ENCODE measurements at regions not wholly inside any gene's neighbourhood (a gene's known extent, or its start where the extent isn't known, plus 50 kb on each side); places are given as distances from the start of the nearest gene placed in this dataset.
A peak's percentile ranks its signal among the peaks of the same experiment; 100 is the strongest.
"Not testable (repeated sequence)": the region's sequence is repeated elsewhere in the genome, so short reads cannot be mapped to it uniquely, and the experiment has no call there.

- H3K27ac Mint-ChIP-seq; H3K27ac ChIP-seq (ENCODE audit: low read length): not testable (repeated sequence)
Measured at GRCh38 chr14:105647426-105647783, 121.0 kb downstream of the TMEM121 start.

GRCh38 chr14:105647784-105648608 lies 121.6 kb downstream of the TMEM121 start:
- H3K27ac Mint-ChIP-seq: no peak overlapping the region
- H3K36me3 ChIP-seq (ENCODE audit: control insufficient read depth, insufficient read depth, low read length): no peaks in the 10 kb centered on the region
- TF ChIP-seq, protein P1, sequence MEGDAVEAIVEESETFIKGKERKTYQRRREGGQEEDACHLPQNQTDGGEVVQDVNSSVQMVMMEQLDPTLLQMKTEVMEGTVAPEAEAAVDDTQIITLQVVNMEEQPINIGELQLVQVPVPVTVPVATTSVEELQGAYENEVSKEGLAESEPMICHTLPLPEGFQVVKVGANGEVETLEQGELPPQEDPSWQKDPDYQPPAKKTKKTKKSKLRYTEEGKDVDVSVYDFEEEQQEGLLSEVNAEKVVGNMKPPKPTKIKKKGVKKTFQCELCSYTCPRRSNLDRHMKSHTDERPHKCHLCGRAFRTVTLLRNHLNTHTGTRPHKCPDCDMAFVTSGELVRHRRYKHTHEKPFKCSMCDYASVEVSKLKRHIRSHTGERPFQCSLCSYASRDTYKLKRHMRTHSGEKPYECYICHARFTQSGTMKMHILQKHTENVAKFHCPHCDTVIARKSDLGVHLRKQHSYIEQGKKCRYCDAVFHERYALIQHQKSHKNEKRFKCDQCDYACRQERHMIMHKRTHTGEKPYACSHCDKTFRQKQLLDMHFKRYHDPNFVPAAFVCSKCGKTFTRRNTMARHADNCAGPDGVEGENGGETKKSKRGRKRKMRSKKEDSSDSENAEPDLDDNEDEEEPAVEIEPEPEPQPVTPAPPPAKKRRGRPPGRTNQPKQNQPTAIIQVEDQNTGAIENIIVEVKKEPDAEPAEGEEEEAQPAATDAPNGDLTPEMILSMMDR (IDR thresholded peaks at IDR 0.05): no peak
- no peaks in the 10 kb centered on the region for H3K9me3 ChIP-seq (ENCODE audit: control insufficient read depth, insufficient read depth, low read length)
- peak overlapping the region; percentile 35 for H3K27ac ChIP-seq (ENCODE audit: low read length)
- WGBS (ENCODE audit: insufficient coverage): 62% methylated on average over 30 of the region's 30 CpGs
- H3K4me3 Mint-ChIP-seq: no peak overlapping the region
- no peaks in the 10 kb centered on the region for H3K27me3 ChIP-seq (ENCODE audit: control insufficient read depth, insufficient read depth, low read length)
- peaks cover 0 to 2% of the 10 kb centered on the region in 2 donors for H3K27me3 Mint-ChIP-seq (ENCODE audit: low read depth in 2 of 2)
- H3K4me3 ChIP-seq (ENCODE audit: low read length): peak overlapping the region; percentile 37
- H3K36me3 Mint-ChIP-seq: no peaks in the 10 kb centered on the region
- peaks cover 5% of the 10 kb centered on the region for H3K4me1 ChIP-seq (ENCODE audit: control insufficient read depth, insufficient read depth, low read length)
- peaks cover 0 to 16% of the 10 kb centered on the region in 2 donors for H3K4me1 Mint-ChIP-seq
- ATAC-seq: no peak
- no peaks in the 10 kb centered on the region for H3K9me3 Mint-ChIP-seq
- intact Hi-C loops (cut with micrococcal nuclease): no loop called here
- no peak for DNase-seq

More at GRCh38 chr14:105647426-105647783, 121.0 kb downstream of the TMEM121 start:
- peak overlapping the region; percentile 37 for H3K4me3 ChIP-seq (ENCODE audit: low read length)
- H3K4me1 ChIP-seq (ENCODE audit: control insufficient read depth, insufficient read depth, low read length); intact Hi-C loops (cut with micrococcal nuclease); H3K4me3 Mint-ChIP-seq; H3K9me3 ChIP-seq (ENCODE audit: control insufficient read depth, insufficient read depth, low read length); H3K36me3 ChIP-seq (ENCODE audit: control insufficient read depth, insufficient read depth, low read length); H3K27me3 ChIP-seq (ENCODE audit: control insufficient read depth, insufficient read depth, low read length); ATAC-seq; H3K36me3 Mint-ChIP-seq; DNase-seq; H3K27me3 Mint-ChIP-seq (ENCODE audit: low read depth in 2 of 2); H3K9me3 Mint-ChIP-seq: not testable (repeated sequence)
- 79% methylated on average over 7 of the region's 7 CpGs for WGBS (ENCODE audit: insufficient coverage)
- H3K4me1 Mint-ChIP-seq: peaks cover 0 to 16% of the 10 kb centered on the region in 2 donors

DNA sequence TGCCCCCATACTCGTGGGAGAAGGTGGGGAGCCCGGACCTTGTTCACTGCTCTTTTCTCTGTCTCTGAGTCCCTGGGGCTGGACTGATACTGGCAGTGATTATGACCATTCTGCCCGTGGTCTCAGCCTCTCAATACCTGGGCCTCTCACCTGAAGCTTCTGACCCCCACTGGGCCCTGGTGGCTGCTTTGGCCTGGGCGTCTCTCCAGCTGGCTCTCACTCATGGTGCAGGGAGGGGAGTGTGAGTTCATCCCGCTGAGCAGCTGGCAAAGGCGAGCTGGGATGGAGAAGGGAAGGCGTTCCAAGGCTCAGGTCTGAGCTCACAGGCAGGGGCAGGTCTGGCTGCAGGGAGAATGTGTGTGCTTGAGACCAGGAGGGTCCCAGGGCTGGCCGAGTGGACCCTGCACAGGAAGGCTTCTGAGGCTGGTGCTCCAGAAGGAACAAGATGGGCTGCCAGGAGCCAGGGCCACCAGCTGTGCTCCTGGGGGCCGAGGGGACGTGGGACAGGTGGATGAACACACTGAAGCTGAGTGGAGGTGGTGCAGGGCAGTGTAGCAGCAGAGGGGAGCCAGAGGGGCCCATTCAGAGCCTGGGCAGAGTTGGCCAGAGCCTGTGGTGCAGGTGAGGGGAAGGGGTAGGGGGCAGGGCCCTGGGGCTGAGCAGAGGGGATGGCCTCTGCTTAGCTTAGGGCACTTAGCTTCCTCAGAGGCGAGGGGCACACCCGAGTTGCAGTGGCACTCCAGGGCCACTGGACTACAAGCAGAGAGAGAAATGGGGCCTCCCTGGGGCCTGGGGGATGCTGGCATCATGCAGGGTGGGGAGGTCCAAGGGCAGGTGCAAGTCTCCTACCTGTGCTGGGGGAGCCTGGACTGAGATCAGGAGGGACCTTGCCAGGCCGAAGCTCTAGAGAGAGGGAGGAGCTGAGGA lies 122.5 kb downstream of the TMEM121 start:
- H3K36me3 Mint-ChIP-seq; H3K4me1 ChIP-seq (ENCODE audit: control insufficient read depth, insufficient read depth, low read length); intact Hi-C loops (cut with micrococcal nuclease); H3K27me3 ChIP-seq (ENCODE audit: control insufficient read depth, insufficient read depth, low read length); DNase-seq; H3K9me3 ChIP-seq (ENCODE audit: control insufficient read depth, insufficient read depth, low read length); H3K27me3 Mint-ChIP-seq (ENCODE audit: low read depth in 2 of 2); H3K36me3 ChIP-seq (ENCODE audit: control insufficient read depth, insufficient read depth, low read length); ATAC-seq; H3K9me3 Mint-ChIP-seq; H3K4me3 Mint-ChIP-seq; H3K27ac ChIP-seq (ENCODE audit: low read length); H3K27ac Mint-ChIP-seq: not testable (repeated sequence)
- 70% methylated on average over 10 of the region's 13 CpGs for WGBS (ENCODE audit: insufficient coverage)
- H3K4me3 ChIP-seq (ENCODE audit: low read length): peak overlapping the region; percentile 37
- peaks cover 0 to 16% of the 10 kb centered on the region in 2 donors for H3K4me1 Mint-ChIP-seq

DNA sequence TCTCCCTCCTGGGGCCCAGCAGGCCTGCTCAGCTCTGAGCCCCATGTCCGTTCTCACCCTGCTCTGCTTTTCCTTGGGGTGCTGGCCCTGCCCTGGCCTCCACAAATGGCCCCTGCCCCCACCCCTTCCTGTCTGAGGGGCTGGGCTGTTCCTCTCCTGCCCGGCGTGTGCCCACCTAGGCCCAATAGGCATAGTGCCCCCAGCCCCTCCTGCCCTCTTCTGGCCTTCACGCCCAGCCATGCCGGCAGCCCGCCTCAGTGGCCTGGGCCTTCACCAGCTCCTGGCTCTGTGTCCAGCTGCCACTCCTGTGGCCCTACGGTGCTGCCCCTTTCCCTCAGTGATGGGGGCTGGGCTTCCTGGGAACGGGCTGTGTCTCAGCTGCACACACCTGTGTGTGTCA lies 125.9 kb downstream of the TMEM121 start:
- H3K4me3 ChIP-seq (ENCODE audit: low read length); DNase-seq; H3K27me3 Mint-ChIP-seq (ENCODE audit: low read depth in 2 of 2); H3K4me1 ChIP-seq (ENCODE audit: control insufficient read depth, insufficient read depth, low read length); H3K9me3 Mint-ChIP-seq; intact Hi-C loops (cut with micrococcal nuclease); H3K36me3 Mint-ChIP-seq; H3K36me3 ChIP-seq (ENCODE audit: control insufficient read depth, insufficient read depth, low read length); ATAC-seq; H3K4me3 Mint-ChIP-seq; H3K27me3 ChIP-seq (ENCODE audit: control insufficient read depth, insufficient read depth, low read length); H3K9me3 ChIP-seq (ENCODE audit: control insufficient read depth, insufficient read depth, low read length); H3K27ac Mint-ChIP-seq; H3K27ac ChIP-seq (ENCODE audit: low read length): not testable (repeated sequence)
- WGBS (ENCODE audit: insufficient coverage): 94% methylated on average over 7 of the region's 8 CpGs
- peaks cover 0 to 16% of the 10 kb centered on the region in 2 donors for H3K4me1 Mint-ChIP-seq

DNA sequence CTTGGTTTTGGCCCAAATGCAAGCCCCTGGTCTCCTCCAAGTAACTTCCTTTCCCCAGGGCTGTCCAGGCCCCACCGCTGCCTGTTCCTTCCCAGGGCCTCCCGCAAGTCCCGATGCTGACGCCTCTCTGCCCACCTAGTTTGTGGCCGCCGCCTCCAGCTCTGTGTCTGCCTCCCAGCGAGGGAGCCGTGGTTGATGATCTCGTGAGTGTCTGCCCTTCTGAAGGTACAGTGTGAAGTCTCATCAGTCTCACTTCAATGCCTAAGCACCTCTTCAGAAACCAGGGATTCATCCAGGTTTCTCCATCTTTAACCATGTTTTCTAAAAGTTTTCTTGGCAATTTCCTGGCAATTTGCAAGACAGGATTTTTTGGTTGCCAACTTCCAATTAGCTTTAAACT lies 127.5 kb downstream of the TMEM121 start:
- H3K27me3 Mint-ChIP-seq (ENCODE audit: low read depth in 2 of 2); ATAC-seq; H3K36me3 Mint-ChIP-seq; H3K9me3 ChIP-seq (ENCODE audit: control insufficient read depth, insufficient read depth, low read length); H3K27me3 ChIP-seq (ENCODE audit: control insufficient read depth, insufficient read depth, low read length); H3K36me3 ChIP-seq (ENCODE audit: control insufficient read depth, insufficient read depth, low read length); H3K4me1 Mint-ChIP-seq; H3K4me1 ChIP-seq (ENCODE audit: control insufficient read depth, insufficient read depth, low read length); H3K27ac ChIP-seq (ENCODE audit: low read length); H3K4me3 Mint-ChIP-seq; H3K4me3 ChIP-seq (ENCODE audit: low read length); H3K27ac Mint-ChIP-seq; H3K9me3 Mint-ChIP-seq; intact Hi-C loops (cut with micrococcal nuclease); DNase-seq: not testable (repeated sequence)
- 79% methylated on average over 5 of the region's 9 CpGs for WGBS (ENCODE audit: insufficient coverage)

GRCh38 chr14:105659255-105659654 lies 132.9 kb downstream of the TMEM121 start:
- ATAC-seq; H3K4me1 Mint-ChIP-seq; H3K27me3 ChIP-seq (ENCODE audit: control insufficient read depth, insufficient read depth, low read length); H3K4me3 ChIP-seq (ENCODE audit: low read length); H3K36me3 ChIP-seq (ENCODE audit: control insufficient read depth, insufficient read depth, low read length); H3K27ac Mint-ChIP-seq; DNase-seq; intact Hi-C loops (cut with micrococcal nuclease); H3K36me3 Mint-ChIP-seq; H3K27ac ChIP-seq (ENCODE audit: low read length); H3K4me3 Mint-ChIP-seq; H3K4me1 ChIP-seq (ENCODE audit: control insufficient read depth, insufficient read depth, low read length): not testable (repeated sequence)
- Mint-ChIP-seq H3K27me3 (ENCODE audit: low read depth in 2 of 2) (peaks cover 0 to 12% of the 10 kb centered on the region in 2 donors), H3K9me3 (peaks cover 8 to 12% of the 10 kb centered on the region in 2 donors)
- WGBS (ENCODE audit: insufficient coverage): 88% methylated on average over 1 of the region's 2 CpGs
- peaks cover 15% of the 10 kb centered on the region for H3K9me3 ChIP-seq (ENCODE audit: control insufficient read depth, insufficient read depth, low read length)

Measured in natural killer cell (primary cell).